GM18873 (cell line): ENCODE measurements at regions not wholly inside any gene's neighbourhood (a gene's known extent, or its start where the extent isn't known, plus 50 kb on each side); places are given as distances from the start of the nearest gene placed in this dataset.

Source experiments
- ATAC-seq: cut with Tn5 transposase; IDR thresholded peaks from one replicate; pipeline ENCODE4 v1.9.1; 2021; ENCODE audit warnings: mild to moderate bottlenecking, moderate library complexity, moderate number of reproducible peaks; ENCODE audit not compliant: unreplicated experiment, low FRiP score

GRCh38 chr10:111335826-111336225, 259.0 kb downstream of the ADRA2A start:
- ATAC-seq = no peak

DNA sequence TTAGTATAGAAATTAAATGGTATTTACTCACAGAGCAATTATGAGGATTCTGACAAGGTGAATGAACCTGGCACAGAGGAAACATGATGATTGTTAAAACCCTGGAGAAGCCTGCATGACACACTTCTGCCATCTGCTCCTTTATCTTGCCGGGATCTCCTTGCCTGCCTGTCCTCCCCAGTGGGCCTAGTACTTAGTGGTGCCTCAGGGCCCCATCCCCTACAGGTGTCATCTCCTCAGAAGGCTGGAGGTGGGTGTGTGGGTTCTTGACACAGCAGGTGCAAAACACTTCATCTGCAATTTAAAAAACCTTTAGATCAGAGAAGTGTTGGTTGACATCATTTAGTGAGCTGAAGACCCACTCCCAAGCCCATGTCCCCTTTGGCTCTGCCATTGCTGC, 261.2 kb downstream of the ADRA2A start:
- ATAC-seq = no peak

DNA sequence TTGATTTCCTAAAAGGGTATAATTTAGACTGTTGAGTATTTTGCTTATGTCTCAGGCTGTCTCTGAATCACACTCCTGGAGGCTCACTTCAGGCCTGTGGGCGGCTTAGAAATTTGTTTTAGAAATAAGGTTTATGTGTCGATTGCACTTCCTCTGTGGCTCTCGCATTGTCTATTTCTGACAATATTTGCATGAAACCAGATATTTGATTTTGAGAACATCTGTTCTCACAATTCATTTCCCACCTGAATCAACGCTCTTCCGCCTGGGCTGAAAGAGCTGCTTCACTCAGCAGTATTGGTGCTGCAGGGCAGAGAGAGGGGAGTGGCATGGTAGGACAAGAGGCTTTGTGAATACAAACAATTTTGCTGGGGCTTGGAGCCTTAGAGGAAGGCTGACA, 262.0 kb downstream of the ADRA2A start:
- ATAC-seq = peak; percentile 91

DNA sequence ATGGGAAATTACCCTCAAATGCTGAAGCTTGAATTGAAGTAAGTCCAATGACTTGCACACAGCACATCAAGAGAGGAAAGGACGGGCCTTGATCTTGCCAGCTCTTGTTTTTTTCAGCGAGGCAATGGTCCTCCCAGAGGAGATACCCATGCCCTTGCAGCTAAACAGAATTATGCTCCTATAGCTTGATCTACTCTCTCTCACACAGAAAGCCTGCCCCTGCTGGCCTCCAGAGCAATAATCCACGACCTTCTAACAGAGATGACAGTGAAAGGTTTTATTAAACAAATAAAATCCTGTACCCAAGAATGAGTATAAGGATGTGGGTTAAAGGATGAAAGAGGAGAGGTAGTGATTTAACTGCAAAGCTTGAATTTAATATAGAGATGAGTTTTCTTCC, 268.0 kb downstream of the ADRA2A start:
- no peak for ATAC-seq

DNA sequence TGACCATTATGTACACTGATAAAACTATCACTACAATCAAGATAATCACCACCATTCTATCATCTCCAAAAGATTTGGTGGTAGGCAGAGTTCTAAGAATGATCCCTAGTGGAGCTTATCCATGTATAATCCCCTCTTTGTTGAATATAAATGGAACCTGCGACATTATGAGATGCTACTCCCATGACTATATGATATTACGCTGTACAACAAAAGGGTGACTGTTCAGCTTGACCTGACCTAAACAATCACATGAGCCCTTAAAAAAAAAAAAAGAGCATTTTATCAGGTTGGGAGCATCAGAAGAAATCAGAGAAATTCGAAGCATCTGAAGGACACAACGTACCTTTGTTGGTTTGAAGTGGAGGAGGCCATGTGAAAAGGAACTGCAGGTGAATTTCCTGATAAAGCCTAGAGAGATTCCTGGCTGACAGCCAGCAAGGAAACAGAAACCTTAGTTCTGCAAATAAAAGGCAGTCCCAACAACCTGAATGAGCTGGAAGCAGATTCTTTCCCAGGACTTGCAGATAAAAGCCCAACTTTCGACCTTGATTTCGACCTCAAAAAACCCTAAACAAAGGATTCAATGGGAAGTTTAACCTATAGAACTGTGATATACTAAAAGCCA, 270.7 kb downstream of the ADRA2A start:
- ATAC-seq = no peak

GRCh38 chr10:111348076-111348475, 271.2 kb downstream of the ADRA2A start:
- no peak for ATAC-seq

DNA sequence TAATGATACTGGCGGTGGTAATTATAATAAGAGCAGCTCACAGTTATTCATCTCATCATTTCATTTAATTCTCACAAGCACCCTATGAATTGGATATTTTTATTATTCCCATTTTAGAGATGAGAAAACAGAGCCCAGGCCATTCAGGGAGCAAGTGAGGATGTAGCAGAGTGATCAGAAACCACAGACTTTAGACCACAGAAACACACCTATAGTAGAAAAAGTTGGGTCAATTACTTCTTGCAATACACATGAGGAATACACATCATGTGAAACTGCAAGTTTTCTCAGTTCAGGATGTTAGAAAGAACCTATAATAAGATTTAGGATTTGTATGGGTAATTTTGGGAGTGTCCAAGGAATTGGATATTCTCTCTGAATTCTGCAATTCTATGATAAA, 278.0 kb downstream of the ADRA2A start:
- ATAC-seq = no peak

DNA sequence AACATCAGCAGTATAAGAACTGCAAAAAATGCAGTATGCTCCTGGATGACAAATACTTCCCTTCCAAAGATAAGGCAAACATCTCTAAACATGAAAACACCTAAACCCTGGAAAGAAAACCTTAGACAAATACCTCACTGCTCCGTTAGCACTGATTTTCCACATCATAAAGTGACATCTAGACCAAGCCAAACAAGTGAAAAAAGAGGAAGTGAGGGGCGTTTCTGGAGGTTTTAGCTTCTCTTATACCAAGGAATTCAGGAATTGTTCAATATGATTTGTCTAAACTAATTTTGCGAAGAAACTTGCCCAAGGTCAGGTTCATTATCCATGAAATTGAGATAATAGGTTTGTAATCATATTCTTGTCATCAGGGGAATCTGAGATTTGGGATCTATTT, 279.7 kb downstream of the ADRA2A start:
- ATAC-seq = no peak

- ATAC-seq = no peak
These were observed 281.0 kb downstream of the ADRA2A start for GRCh38 chr10:111357859-111358258.

DNA sequence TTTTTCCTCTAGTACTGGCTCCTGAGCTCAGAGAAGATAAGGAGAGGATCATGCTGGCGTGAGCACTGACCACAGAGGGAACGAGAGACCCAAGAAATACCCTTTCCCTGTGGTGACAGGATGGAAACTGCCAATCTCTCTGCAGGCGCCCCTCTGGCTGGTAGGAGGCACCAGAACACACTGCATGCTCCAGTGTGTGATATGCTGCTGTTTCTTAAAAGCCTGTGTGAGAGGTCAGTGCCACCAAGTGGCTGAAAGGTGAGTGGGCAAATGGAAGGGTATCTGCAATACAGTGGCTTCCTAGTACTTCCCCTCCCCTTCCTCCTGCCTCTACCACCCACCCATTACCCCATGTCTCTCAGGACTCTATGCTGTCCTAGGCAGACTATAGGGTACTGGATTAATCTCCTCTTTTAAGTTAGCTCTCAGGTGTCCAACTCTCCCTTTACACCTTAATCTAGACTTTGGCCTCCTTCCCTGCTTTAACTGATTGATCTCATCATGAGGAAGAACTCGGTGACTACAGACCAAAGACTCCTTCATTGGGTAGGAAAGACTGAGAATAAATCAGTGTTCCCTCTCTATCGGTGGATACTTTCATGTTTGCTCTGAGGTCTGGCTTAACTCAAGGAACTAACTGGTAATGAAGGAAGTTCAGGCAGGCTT, 283.6 kb downstream of the ADRA2A start:
- peak; percentile 63 for ATAC-seq

DNA sequence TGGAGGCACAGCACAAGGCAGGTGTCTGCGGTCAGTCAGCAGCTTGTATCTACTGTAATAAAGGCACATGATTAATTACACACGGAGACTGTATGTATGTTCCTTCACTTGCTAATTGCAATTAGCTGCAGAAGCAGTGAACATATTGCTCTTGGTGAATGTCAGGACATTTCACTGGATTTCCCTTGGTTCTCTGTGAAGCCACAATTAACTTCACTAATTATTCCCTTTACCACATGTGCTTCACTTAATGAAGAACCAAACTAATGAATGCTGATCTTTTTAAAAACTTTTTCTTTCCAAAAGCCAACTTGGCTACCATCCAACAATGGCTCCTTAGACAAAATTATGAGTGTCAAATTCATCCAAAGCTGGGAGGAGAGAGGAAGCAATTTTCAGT, 290.7 kb downstream of the ADRA2A start:
- no peak for ATAC-seq

GRCh38 chr10:111370101-111370500, 293.3 kb downstream of the ADRA2A start:
- ATAC-seq = no peak

- no peak for ATAC-seq
These were observed 296.9 kb downstream of the ADRA2A start for GRCh38 chr10:111373696-111374095.

DNA sequence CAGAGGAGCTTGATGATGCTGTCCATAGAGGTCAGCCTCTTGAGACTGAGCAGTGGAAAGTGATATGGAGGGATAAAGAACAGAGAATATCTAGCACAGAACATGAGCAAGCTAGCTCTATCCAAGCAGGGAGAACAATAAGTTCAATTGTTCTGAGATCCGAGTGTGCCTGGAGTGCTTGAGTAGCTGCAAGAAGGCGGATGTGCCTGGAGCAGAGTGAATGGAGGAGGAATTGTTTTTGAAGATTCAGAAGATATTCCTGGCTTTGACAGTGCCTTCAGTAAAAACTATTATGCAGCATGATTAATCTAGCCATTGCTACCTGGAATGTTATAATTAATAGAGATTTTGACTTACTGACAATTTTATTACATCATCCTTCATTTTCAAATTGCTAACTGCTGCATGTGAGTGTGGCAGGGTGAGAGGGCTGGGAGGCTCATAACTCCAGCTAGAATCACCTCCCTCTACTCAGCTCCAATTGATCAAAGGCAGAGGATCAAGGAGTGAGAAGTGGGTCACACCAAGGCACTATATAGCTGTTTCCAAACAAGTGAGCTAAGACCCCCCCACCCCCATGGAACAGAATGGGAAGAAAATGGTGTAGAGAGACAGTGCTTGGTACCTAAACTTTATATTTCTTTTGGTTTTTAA, 302.8 kb downstream of the ADRA2A start:
- ATAC-seq = no peak

DNA sequence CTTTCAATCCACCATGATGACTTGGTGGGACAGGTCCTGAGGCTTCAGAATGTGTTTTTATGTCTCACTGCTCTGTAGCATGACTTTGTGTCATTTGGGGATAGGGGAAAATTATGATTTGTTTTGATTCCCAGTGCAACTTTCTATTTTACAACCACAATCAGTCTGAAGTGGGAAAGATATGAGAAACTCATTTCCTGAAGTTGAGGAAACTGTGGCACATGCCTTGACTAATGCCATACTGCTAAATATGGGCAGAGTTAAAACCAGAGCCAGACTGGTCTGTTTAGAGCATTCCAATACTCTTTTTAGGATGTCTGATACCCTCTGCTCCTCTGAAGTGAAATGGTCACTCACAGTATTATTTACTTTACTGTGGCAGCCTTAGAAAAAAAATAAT, 307.7 kb downstream of the ADRA2A start:
- ATAC-seq = no peak

- ATAC-seq = no peak
These were observed 314.2 kb downstream of the ADRA2A start for GRCh38 chr10:111390813-111391563.

DNA sequence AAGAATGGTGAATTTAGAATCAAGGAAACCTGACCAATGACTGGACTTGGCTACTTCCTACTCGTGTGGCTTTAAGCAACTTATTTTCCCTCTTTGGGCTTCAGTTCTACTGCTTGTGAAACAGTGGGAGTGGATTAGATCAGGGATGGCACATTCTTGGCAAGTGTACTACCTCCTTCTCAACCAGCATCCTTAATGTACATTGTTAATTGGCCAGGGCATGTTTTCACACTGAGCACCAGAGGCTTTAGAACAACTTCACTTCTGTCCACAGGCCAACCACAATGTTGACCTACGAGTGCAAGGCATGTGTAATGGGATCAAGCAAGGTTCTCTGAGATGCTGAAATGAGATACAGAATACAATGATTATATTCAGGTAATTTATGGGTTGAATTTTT, 315.3 kb downstream of the ADRA2A start:
- ATAC-seq = no peak

DNA sequence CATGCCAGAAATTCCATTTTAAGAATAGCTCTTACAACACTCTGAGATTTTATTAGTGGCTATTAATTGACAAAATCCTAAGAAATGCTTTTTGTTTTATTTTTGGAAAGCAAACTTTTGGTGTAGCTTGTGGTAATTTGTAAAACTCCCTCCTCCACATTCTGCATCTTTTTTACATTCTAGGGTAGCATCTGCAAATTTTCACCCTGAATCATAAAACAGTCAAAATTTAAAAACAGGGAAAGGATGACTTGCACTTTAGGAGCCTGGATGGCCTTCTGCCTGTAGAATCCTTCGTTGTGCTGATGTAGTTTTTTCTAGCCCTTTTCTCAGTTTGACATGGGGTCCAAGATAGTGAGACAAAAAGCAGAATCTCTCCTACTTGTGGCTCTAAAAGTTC, 316.1 kb downstream of the ADRA2A start:
- no peak for ATAC-seq

GRCh38 chr10:111410740-111411139, 333.9 kb downstream of the ADRA2A start:
- ATAC-seq = no peak

- no peak for ATAC-seq
These were observed 348.6 kb downstream of the ADRA2A start for GRCh38 chr10:111425459-111425858.

DNA sequence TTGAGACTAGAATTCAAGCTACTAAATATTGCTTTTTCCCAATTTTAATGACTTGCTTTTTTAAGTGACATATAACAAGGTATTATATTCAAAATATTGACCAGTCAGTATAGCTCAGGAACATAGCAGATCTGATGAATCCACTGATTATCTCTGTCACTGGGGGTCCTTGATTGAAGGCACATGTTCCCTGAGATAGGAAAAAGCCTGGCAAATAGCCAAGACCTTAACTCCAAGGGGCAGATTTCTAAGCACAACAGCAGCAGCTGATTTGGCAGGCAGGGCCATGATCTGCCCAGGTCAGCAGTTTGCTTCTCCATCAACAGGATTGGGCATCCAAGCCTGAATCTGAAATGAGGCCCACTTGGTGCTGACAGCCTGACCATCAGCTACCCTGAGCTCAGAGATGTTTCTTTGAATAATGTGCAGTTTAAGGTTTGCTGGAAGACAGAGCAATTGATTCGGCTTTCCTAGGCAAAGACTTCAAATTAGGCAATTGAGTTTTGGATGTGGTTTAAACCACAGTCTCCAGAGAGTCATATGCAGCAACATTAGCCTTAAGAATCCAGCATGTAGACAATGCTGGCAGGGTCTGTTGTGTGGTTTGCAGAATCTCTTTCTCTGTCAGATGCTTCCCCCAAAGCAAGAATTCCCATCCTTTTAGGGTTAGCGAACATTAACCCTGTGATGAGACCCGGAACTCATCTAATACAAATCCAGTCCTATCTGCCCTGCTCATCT, 352.6 kb downstream of the ADRA2A start:
- no peak for ATAC-seq
